KMS-11 (cell line): ENCODE measurements at regions not wholly inside any gene's neighbourhood (a gene's known extent, or its start where the extent isn't known, plus 50 kb on each side); places are given as distances from the start of the nearest gene placed in this dataset.

Experiments used
- H2AFZ ChIP-seq: fragments of 200-600 bp; sonication (generic); 2 replicates; pipeline ENCODE4 v1.6.1; 2016; ENCODE audit warnings: antibody characterized with exemption, mixed run types, low read depth
- H3K27ac ChIP-seq: fragments of 200-600 bp; sonication (generic); 2 replicates; pipeline ENCODE4 v1.6.1; 2016; ENCODE audit warnings: mild to moderate bottlenecking, mixed run types
- H3K27me3 ChIP-seq: fragments of 200-600 bp; sonication (generic); 2 replicates; pipeline ENCODE4 v1.6.1; 2017; ENCODE audit warnings: mild to moderate bottlenecking, low read depth, mixed run types, moderate library complexity; ENCODE audit not compliant: insufficient read depth
- H3K36me3 ChIP-seq: fragments of 200-600 bp; sonication (generic); 2 replicates; pipeline ENCODE4 v1.6.1; 2017; ENCODE audit warnings: mild to moderate bottlenecking, mixed run types; ENCODE audit not compliant: insufficient read depth
- H3K4me1 ChIP-seq: fragments of 200-600 bp; sonication (generic); 2 replicates; pipeline ENCODE4 v1.6.1; 2016; ENCODE audit warnings: mild to moderate bottlenecking, low read depth, mixed run types; ENCODE audit not compliant: poor library complexity, severe bottlenecking
- H3K4me2 ChIP-seq: fragments of 200-600 bp; sonication (generic); 2 replicates; pipeline ENCODE4 v1.7.0; 2016; ENCODE audit warnings: mild to moderate bottlenecking, mixed run types
- H3K4me3 ChIP-seq: fragments of 200-600 bp; sonication (generic); IDR thresholded peaks from 2 replicates; pipeline ENCODE4 v1.6.1; 2017; ENCODE audit warnings: low read depth, low read length, mixed read lengths; ENCODE audit not compliant: insufficient read depth
- H3K79me2 ChIP-seq: fragments of 200-600 bp; sonication (generic); 2 replicates; pipeline ENCODE4 v1.6.1; 2016; ENCODE audit warnings: low read depth, mixed run types; ENCODE audit not compliant: insufficient read depth
- H3K9ac ChIP-seq: fragments of 200-600 bp; sonication (generic); 2 replicates; pipeline ENCODE4 v1.6.1; 2016; ENCODE audit warnings: mild to moderate bottlenecking, mixed run types
- H4K20me1 ChIP-seq: fragments of 200-600 bp; sonication (generic); 2 replicates; pipeline ENCODE4 v1.6.1; 2016; ENCODE audit warnings: mild to moderate bottlenecking, mixed run types; ENCODE audit not compliant: insufficient read depth
- CTCF ChIP-seq: fragments of 200-600 bp; sonication (generic); conservative IDR thresholded peaks from 2 replicates; pipeline ENCODE4 v1.6.1; 2017; ENCODE audit warnings: low read depth, mild to moderate bottlenecking, antibody characterized with exemption, low read length, moderate library complexity, mixed read lengths

GRCh38 chr6:113362301-113363047 is 494.7 kb upstream of the MARCKS start:
- Histone ChIP-seq H3K27me3 (no peaks in the 10 kb centered on the region), H3K79me2 (no peaks in the 10 kb centered on the region), H2AFZ (no peak overlapping the region), H4K20me1 (no peaks in the 10 kb centered on the region), H3K4me1 (peaks cover 4% of the 10 kb centered on the region), H3K4me3 (no peak overlapping the region), H3K36me3 (no peaks in the 10 kb centered on the region), H3K9ac (no peak overlapping the region), H3K27ac (no peak overlapping the region), H3K4me2 (no peak overlapping the region)
- no peak for TF ChIP-seq CTCF

- no peaks in the 10 kb centered on the region for H3K27me3 ChIP-seq
- H2AFZ ChIP-seq: no peak overlapping the region
- H3K27ac ChIP-seq: no peak overlapping the region
- H3K9ac ChIP-seq: no peak overlapping the region
- no peak overlapping the region for H3K4me2 ChIP-seq
- no peaks in the 10 kb centered on the region for H4K20me1 ChIP-seq
- TF ChIP-seq CTCF: no peak
- no peaks in the 10 kb centered on the region for H3K79me2 ChIP-seq
- peaks cover 4% of the 10 kb centered on the region for H3K4me1 ChIP-seq
- no peak overlapping the region for H3K4me3 ChIP-seq
- H3K36me3 ChIP-seq: no peaks in the 10 kb centered on the region
Observed at GRCh38 chr6:113363048-113363798, 493.9 kb upstream of the MARCKS start.

DNA sequence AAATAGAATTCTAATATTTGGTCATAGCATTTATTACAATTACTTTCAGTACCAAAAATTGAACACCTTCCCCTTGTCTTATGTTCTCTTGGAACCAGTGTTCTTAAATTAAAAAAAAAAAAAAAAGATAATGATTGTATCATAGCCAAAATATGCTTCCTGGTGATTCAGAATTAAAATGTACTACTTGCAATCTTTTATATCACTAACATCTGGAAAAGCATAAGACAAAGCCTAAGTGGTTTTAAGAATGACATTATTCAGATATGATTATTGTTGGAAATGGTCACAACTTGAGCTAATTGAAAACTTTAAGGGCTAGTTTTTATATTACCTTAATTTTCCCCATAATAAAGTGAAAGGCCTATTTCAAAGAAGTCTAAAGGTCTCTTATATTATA is 493.3 kb upstream of the MARCKS start:
- Histone ChIP-seq H2AFZ (no peak overlapping the region), H3K4me1 (peaks cover 4% of the 10 kb centered on the region), H3K9ac (no peak overlapping the region), H3K4me2 (no peak overlapping the region), H3K36me3 (no peaks in the 10 kb centered on the region), H3K4me3 (no peak overlapping the region), H3K79me2 (no peaks in the 10 kb centered on the region), H3K27me3 (no peaks in the 10 kb centered on the region), H3K27ac (no peak overlapping the region), H4K20me1 (no peaks in the 10 kb centered on the region)
- no peak for TF ChIP-seq CTCF

DNA sequence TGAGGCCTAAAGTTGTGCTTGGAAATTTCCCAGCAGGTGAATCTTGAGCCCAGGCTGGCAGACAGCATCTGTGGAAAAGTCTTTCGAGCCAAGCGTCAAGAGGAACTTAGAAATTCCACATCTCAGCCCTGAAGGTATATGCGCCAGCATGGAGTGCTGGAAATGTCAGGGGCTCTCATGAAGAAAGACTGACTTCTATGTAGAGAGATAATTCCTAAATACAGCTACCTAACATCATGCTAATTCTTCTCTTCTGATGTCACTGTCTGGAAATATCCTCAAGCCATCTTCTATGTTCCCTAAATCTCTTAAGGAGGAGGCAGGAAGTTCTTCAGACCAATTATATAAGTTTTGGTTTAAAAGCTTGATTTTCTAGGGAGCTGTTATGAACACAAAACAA is 492.4 kb upstream of the MARCKS start:
- Histone ChIP-seq H2AFZ (no peak overlapping the region), H3K4me1 (peaks cover 4% of the 10 kb centered on the region), H3K4me2 (no peak overlapping the region)

More for the DNA sequence above, 492.4 kb upstream of the MARCKS start:
- H3K27me3 ChIP-seq: no peaks in the 10 kb centered on the region
- no peak for TF ChIP-seq CTCF
- no peak overlapping the region for H3K4me3 ChIP-seq
- no peak overlapping the region for H3K27ac ChIP-seq
- H3K9ac ChIP-seq: no peak overlapping the region
- H3K36me3 ChIP-seq: no peaks in the 10 kb centered on the region
- no peaks in the 10 kb centered on the region for H3K79me2 ChIP-seq
- H4K20me1 ChIP-seq: no peaks in the 10 kb centered on the region
